ENCODE measurements at regions not wholly inside any gene's neighbourhood (a gene's known extent, or its start where the extent isn't known, plus 50 kb on each side); places are given as distances from the start of the nearest gene placed in this dataset.
"Not testable (repeated sequence)": the region's sequence is repeated elsewhere in the genome, so short reads cannot be mapped to it uniquely, and the experiment has no call there.

- TF ChIP-seq, protein P1, sequence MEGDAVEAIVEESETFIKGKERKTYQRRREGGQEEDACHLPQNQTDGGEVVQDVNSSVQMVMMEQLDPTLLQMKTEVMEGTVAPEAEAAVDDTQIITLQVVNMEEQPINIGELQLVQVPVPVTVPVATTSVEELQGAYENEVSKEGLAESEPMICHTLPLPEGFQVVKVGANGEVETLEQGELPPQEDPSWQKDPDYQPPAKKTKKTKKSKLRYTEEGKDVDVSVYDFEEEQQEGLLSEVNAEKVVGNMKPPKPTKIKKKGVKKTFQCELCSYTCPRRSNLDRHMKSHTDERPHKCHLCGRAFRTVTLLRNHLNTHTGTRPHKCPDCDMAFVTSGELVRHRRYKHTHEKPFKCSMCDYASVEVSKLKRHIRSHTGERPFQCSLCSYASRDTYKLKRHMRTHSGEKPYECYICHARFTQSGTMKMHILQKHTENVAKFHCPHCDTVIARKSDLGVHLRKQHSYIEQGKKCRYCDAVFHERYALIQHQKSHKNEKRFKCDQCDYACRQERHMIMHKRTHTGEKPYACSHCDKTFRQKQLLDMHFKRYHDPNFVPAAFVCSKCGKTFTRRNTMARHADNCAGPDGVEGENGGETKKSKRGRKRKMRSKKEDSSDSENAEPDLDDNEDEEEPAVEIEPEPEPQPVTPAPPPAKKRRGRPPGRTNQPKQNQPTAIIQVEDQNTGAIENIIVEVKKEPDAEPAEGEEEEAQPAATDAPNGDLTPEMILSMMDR (conservative IDR thresholded peaks at IDR 0.05; ENCODE audit: low read depth in 2 of 2) = not testable (repeated sequence)
- TF ChIP-seq EZH2phosphoT487 (IDR thresholded peaks at IDR 0.05; ENCODE audit: unreplicated experiment); CREB1 (CRISPR knock-in tag; IDR thresholded peaks at IDR 0.05; ENCODE audit: low read depth); POLR2AphosphoS5 (IDR thresholded peaks at IDR 0.05; ENCODE audit: low read depth); NANOG (IDR thresholded peaks at IDR 0.05; ENCODE audit: borderline replicate concordance); JUNB (IDR thresholded peaks at IDR 0.05; ENCODE audit: unreplicated experiment); ZNF331 (CRISPR knock-in tag; IDR thresholded peaks at IDR 0.05; ENCODE audit: low read depth); EZH2 (IDR thresholded peaks at IDR 0.05; ENCODE audit: low read depth, unreplicated experiment): not testable (repeated sequence)
These were observed 77.2 kb downstream of the DLL1 start for GRCh38 chr6:170213637-170214018.

Data from GM23338 (cell line).